ENCODE measurements at regions not wholly inside any gene's neighbourhood (a gene's known extent, or its start where the extent isn't known, plus 50 kb on each side); places are given as distances from the start of the nearest gene placed in this dataset.
"Not testable (repeated sequence)": the region's sequence is repeated elsewhere in the genome, so short reads cannot be mapped to it uniquely, and the experiment has no call there.

- no peak for DNase-seq (ENCODE audit: low read depth, low spot score)
Observed at GRCh38 chr6:48525849-48526248, 414.9 kb upstream of the PTCHD4 start.

GRCh38 chr6:48520951-48521350 is 410.0 kb upstream of the PTCHD4 start:
- DNase-seq (ENCODE audit: low read depth, low spot score), result no peak

DNA sequence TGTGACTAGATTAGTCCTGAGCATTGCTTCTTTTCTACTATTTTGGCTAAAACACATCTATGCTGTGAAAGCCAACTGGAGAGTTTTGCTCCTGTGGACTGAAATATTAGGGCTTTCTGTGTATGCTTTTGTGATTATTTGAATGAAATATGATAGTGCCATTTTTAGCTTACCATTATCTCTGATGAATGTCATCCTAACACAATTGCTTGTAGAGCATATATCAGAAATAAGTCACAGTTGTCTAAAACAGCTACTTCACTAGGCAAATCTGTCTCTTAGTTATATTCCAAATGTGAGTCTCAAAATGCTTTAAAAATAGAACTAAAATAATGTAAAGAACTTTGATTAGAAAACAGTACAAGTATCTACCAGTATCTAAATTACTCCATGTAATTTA is 401.4 kb upstream of the PTCHD4 start:
- no peak for DNase-seq (ENCODE audit: low read depth, low spot score)

- no peak for DNase-seq (ENCODE audit: low read depth, low spot score)
Observed at GRCh38 chr6:48511378-48511777, 400.4 kb upstream of the PTCHD4 start.

GRCh38 chr6:48505621-48506020 is 394.6 kb upstream of the PTCHD4 start:
- DNase-seq (ENCODE audit: low read depth, low spot score), result no peak

- DNase-seq (ENCODE audit: low read depth, low spot score), result not testable (repeated sequence)
Observed at GRCh38 chr6:48493432-48493831, 382.4 kb upstream of the PTCHD4 start.

DNA sequence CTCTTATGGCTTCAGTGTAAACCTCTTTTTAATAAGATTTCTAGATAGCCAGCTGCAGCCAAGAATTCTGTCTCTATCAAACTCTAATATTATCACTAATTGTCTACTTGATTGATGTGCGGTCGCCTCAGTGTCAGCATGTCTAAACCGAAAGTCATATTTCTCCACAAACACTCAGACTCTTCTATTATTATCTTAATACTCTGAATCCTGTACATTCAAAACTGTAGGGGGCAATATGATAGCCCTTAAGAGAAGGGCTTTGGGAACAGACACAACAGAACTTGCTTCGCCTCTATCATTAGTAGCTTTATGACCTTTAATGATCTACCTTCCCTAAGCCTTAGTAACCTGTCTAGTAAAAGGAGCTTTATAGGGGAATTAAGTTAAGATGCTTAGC is 379.7 kb upstream of the PTCHD4 start:
- DNase-seq (ENCODE audit: low read depth, low spot score), result no peak

DNA sequence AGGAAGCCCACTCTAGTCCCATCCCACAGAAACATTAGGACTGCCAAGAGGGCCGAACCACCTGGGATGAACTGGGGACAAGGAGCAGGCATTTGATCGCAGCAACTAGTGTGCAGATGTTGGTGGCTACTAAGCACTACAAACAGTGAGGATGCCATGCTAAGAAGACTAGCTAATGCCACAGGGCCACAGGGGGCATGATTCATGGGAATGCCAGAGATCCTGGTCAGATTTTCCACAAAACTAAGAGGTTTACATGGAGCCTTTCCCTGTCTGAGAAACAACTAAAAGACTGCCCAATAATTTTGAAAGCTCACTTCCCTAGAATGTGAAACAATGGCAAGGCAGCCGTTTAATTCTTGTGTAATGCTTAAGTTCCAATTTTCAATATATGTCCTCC is 375.9 kb upstream of the PTCHD4 start:
- DNase-seq (ENCODE audit: low read depth, low spot score), result no peak

GRCh38 chr6:48486373-48486772 is 375.4 kb upstream of the PTCHD4 start:
- DNase-seq (ENCODE audit: low read depth, low spot score), result no peak

GRCh38 chr6:48476257-48476656 is 365.3 kb upstream of the PTCHD4 start:
- DNase-seq (ENCODE audit: low read depth, low spot score), result peak; percentile 23

- DNase-seq (ENCODE audit: low read depth, low spot score), result no peak
Observed at GRCh38 chr6:48475275-48475674, 364.3 kb upstream of the PTCHD4 start.

- peak; percentile 9 for DNase-seq (ENCODE audit: low read depth, low spot score)
Observed at GRCh38 chr6:48474830-48475229, 363.8 kb upstream of the PTCHD4 start.

GRCh38 chr6:48474136-48474535 is 363.1 kb upstream of the PTCHD4 start:
- DNase-seq (ENCODE audit: low read depth, low spot score), result no peak

DNA sequence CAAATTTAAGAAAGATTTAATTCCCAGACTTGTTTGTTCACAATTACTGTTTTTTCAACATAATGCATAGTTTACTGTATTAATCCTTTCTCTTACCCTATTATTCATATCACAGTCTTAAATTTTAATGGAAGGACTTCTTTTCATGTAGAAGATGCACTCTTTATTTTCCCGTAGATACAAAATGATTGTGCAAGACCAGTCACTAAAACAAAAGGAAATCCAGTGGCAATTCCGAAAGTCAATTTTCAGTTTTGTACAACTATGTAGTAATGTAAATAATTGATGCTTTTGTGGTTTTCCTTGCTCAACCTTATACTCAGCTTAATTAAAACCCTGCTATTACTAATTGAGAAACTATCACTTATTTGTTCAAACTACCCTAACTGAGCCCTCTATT is 361.5 kb upstream of the PTCHD4 start:
- no peak for DNase-seq (ENCODE audit: low read depth, low spot score)

GRCh38 chr6:48472091-48472490 is 361.1 kb upstream of the PTCHD4 start:
- DNase-seq (ENCODE audit: low read depth, low spot score), result peak; percentile 9

- DNase-seq (ENCODE audit: low read depth, low spot score), result no peak
Observed at GRCh38 chr6:48471326-48471725, 360.3 kb upstream of the PTCHD4 start.

DNA sequence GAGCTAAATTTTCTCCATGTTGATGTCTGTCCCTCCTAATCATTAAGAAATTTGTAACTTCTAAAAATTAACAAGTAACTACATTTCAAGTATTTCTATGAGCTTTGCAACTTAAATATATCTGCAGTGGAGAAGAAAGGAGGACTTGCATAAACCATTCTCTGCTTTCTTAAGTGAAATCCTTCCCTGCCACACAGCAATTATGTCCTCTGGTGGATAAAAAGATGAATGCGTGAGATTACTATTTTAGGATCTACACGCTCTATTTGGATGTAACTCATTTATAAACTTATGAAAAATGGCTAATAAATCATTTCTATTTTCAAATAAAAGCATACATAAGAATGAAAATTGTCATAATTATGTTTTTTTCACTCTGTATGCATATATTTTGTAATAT is 338.0 kb upstream of the PTCHD4 start:
- DNase-seq (ENCODE audit: low read depth, low spot score), result no peak

DNA sequence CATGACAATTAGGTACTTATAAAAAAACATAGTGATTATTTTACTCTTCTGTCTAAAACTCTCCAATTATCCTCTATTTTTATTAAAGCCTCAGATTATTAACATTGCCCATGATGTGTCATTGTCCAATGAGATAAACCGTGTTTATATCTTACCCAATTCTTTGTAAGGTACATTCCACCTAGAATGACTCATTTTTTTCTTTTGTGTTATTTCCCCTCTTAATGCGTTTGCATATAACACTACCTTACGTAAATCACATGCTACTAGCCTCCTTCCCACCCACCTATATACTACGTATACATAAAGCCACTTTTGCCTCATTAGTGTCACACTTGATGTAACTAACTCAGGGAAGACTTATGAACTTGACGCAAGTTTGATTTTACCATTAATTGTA is 336.3 kb upstream of the PTCHD4 start:
- DNase-seq (ENCODE audit: low read depth, low spot score), result no peak

DNA sequence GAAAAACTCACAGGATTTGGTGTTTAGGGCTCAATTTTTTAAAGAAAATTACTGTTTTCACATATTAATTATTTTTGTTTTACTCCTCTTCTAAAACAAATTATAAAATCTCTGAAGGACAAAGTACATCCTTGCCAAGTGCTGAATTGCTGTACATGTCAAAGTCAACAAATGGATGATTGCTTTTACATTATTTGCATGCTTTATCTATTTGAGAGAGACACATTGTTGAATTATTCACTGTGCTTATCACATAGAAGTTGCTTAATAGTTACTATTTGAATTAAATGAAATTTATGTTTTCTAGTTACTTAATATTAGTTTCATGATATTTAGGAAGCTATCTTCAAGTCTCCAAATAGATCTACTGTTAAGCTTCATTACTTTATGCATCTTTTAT is 318.6 kb upstream of the PTCHD4 start:
- no peak for DNase-seq (ENCODE audit: low read depth, low spot score)

- DNase-seq (ENCODE audit: low read depth, low spot score), result no peak
Observed at GRCh38 chr6:48429021-48429420, 318.0 kb upstream of the PTCHD4 start.

DNA sequence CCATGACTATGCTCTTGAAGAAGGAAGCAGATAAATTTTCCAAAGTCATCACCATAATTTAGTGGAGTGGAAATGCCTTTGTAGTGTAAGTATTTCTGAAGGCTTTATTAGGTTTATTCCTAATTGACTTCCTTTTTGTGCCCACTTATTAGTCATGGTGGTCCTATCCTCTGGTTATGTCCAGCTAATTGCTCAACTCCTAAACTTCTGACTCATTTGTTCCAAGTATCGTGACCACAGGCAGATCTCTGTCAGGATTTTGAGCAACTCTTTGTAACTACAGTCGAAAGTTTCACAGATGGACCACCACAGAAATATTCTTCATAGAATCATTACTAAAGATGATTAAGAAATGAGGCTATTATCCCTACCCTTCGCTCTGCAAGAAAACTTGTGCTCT is 315.6 kb upstream of the PTCHD4 start:
- peak; percentile 71 for DNase-seq (ENCODE audit: low read depth, low spot score)

GRCh38 chr6:48423640-48424365 is 312.8 kb upstream of the PTCHD4 start:
- peak; percentile 8 for DNase-seq (ENCODE audit: low read depth, low spot score)

DNA sequence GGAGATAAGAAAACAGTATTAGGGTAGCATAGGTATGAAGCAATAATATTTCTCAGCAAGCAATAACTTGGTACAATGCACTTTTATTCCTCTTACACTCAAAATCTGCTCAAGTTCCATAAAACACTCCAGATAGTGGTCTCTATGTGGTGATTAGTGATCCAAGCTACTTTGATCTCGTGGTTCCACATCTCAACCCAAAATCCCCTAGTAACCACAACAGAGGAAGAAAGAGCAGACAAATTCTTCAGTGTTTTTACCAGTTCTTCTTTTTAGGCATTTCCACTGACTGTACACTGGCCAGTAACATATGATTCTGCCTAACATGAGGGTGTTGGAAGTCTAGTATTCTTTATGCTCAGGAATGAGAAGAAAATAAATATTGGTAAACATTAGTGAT is 309.0 kb upstream of the PTCHD4 start:
- peak; percentile 10 for DNase-seq (ENCODE audit: low read depth, low spot score)

DNA sequence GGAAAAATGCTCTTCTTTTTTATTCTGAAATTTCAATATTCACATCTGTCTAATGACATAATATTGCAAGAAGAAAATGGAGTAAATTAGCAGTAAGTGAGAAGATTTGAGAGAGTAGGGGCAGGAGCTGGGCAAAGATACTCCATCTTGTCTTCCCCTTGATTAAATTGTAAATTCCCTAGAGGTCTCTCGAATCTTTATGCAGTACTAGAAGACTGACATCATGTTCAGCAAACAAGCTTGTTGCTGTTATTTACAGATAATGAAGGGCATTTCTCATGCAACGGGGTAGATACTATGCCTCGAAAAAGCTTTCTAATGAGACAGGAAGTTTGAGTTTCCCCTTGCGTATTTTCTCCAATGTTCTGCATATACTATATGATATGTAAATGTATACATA is 306.9 kb upstream of the PTCHD4 start:
- no peak for DNase-seq (ENCODE audit: low read depth, low spot score)
